K562 (cell line): ENCODE measurements at regions not wholly inside any gene's neighbourhood (a gene's known extent, or its start where the extent isn't known, plus 50 kb on each side); places are given as distances from the start of the nearest gene placed in this dataset.

Source experiments
- ATAC-seq: fragments of 200-7000 bp; cut with Tn5 transposase; 3 replicates; pipeline ENCODE4 v1.9.1; 2020; ENCODE audit warnings: moderate library complexity
- BruUV-seq: library from RNA; stranded (reverse); fragments of 400-500 nt; replicated peaks from 2 replicates; lab custom pipeline; 2021; lab: Mats Ljungman, UMichigan
- CTCF ChIA-PET: fragments of 300-600 bp; formaldehyde crosslinking; extraction: SDS; loops from one replicate; lab custom pipeline; 2021; ENCODE audit warnings: low intra/inter-chr PET ratio; lab: Yijun Ruan, JAX
- POLR2A ChIA-PET: fragments of 300-600, 350-650 bp; sonication (Branson Sonifier 250); formaldehyde crosslinking; extraction: SDS; loops from one replicate; lab custom pipeline; 2021; ENCODE audit warnings: antibody characterized with exemption, inconsistent platforms; lab: Yijun Ruan, JAX
- DNase-seq, 4 experiments: peaks; one replicate each; pipeline versions ENCODE4 v3.0.0 to v3.0.0-alpha.2; 2011 to 2018; ENCODE audit warnings: low spot score in 3 of 4, mixed read lengths in 3 of 4; ENCODE audit errors: extremely low read depth in 1 of 4
- FAIRE-seq: peaks from 2 replicates; lab custom pipeline; 2011; peaks lifted over from hg19 to GRCh38; lab: Jason Lieb, UNC
- H2AFZ ChIP-seq: 2 replicates; pipeline ENCODE4 v1.6.0; 2011; ENCODE audit warnings: low read depth, low read length, control low read depth, inconsistent platforms
- H3K27ac ChIP-seq: fragments of 200-600 bp; 3 replicates; pipeline ENCODE4 v1.8.0; 2011; ENCODE audit warnings: low read depth, mild to moderate bottlenecking, control low read depth, inconsistent platforms, low read length, moderate library complexity, mixed read lengths; ENCODE audit errors: extremely low read depth
- H3K27me3 ChIP-seq, 2 experiments: fragments of 300-600 bp in 1 of 2; 2 replicates in 1 of 2; 3 replicates in 1 of 2; pipeline versions ENCODE4 v1.6.0 to v1.8.0; 2011; ENCODE audit warnings: inconsistent platforms in 2 of 2, low read length in 2 of 2, mild to moderate bottlenecking in 1 of 2, mixed read lengths in 1 of 2, moderate library complexity in 1 of 2; ENCODE audit not compliant: control insufficient read depth in 2 of 2, insufficient read depth in 2 of 2
- H3K36me3 ChIP-seq: fragments of 300-600 bp; 3 replicates; pipeline ENCODE4 v1.8.0; 2011; ENCODE audit warnings: mild to moderate bottlenecking, low read length, inconsistent platforms; ENCODE audit not compliant: control insufficient read depth, insufficient read depth
- H3K4me1 ChIP-seq, 2 experiments: fragments of 200-600 bp in 1 of 2; replicated peaks in 1 of 2; 2 replicates in 1 of 2; 3 replicates in 1 of 2; pipeline versions ENCODE4 v1.5.1 to v1.8.0; 2011; ENCODE audit warnings: inconsistent platforms in 2 of 2, low read length in 2 of 2, mild to moderate bottlenecking in 1 of 2, mixed read lengths in 1 of 2, moderate library complexity in 1 of 2; ENCODE audit not compliant: control insufficient read depth in 2 of 2, insufficient read depth in 2 of 2
- H3K4me2 ChIP-seq: 2 replicates; pipeline ENCODE4 v1.6.1; 2011; ENCODE audit warnings: low read length, control low read depth, inconsistent platforms, mixed read lengths; ENCODE audit not compliant: insufficient read depth
- H3K4me3 ChIP-seq: fragments of 200-600 bp; sonication (generic), shearing (Covaris generic); 2 replicates; pipeline ENCODE4 v1.5.1; 2016; ENCODE audit warnings: control low read depth, inconsistent platforms
- H3K79me2 ChIP-seq: fragments of 200-600 bp; 3 replicates; pipeline ENCODE4 v1.8.0; 2011; ENCODE audit warnings: low read length, inconsistent platforms; ENCODE audit not compliant: control insufficient read depth, insufficient read depth
- H3K9ac ChIP-seq, 2 experiments: 2 replicates each; pipeline versions ENCODE4 v1.6.0 to v1.6.1; 2011; ENCODE audit warnings: low read depth in 2 of 2, low read length in 2 of 2, control low read depth in 1 of 2, inconsistent platforms in 1 of 2, mild to moderate bottlenecking in 1 of 2, mixed read lengths in 1 of 2; ENCODE audit not compliant: insufficient read depth in 1 of 2
- H3K9me1 ChIP-seq: one replicate; pipeline ENCODE4 v1.6.0; 2011; ENCODE audit warnings: inconsistent platforms, mild to moderate bottlenecking, low read length, moderate library complexity; ENCODE audit not compliant: control insufficient read depth, insufficient read depth
- H3K9me3 ChIP-seq: replicated peaks from 2 replicates; pipeline ENCODE4 v1.5.1; 2011; ENCODE audit warnings: low read depth, low read length, inconsistent platforms; ENCODE audit not compliant: control insufficient read depth, insufficient read depth
- H4K20me1 ChIP-seq: replicated peaks from 2 replicates; pipeline ENCODE4 v1.6.1; 2011; ENCODE audit warnings: low read length, inconsistent platforms, mixed read lengths; ENCODE audit not compliant: control insufficient read depth, insufficient read depth
- ASH1L ChIP-seq: fragments of 450-650 bp; IDR thresholded peaks from 2 replicates; pipeline ENCODE4 v1.6.1; 2018; ENCODE audit warnings: borderline replicate concordance, mild to moderate bottlenecking, low read depth; ENCODE audit not compliant: partially characterized antibody
- ATF6 ChIP-seq: sonication (generic); formaldehyde crosslinking; IDR thresholded peaks from 2 replicates; pipeline ENCODE4 v1.4.0; 2020; ENCODE audit warnings: mild to moderate bottlenecking, missing genetic modification reagents
- BRCA1 ChIP-seq, 2 experiments: fragments of 450-650 bp in 1 of 2; sonication (generic) in 1 of 2; formaldehyde crosslinking in 1 of 2; IDR thresholded peaks; 2 replicates each; pipeline versions ENCODE4 v1.5.0 to v1.6.1; 2017 to 2020; ENCODE audit warnings: mild to moderate bottlenecking in 1 of 2, missing genetic modification reagents in 1 of 2
- CBFA2T3 ChIP-seq: fragments of 450-650 bp; IDR thresholded peaks from 2 replicates; pipeline ENCODE4 v1.6.1; 2017
- CXXC5 ChIP-seq: fragments of 250-450 bp; sonication (Bioruptor Pico); IDR thresholded peaks from 2 replicates; pipeline ENCODE4 v1.8.0; 2022; ENCODE audit warnings: inconsistent platforms, mild to moderate bottlenecking, moderate library complexity
- DPF2 ChIP-seq: fragments of 450-650 bp; IDR thresholded peaks from 2 replicates; pipeline ENCODE4 v1.6.1; 2016
- E4F1 ChIP-seq: fragments of 250-450 bp; sonication (Bioruptor Pico); IDR thresholded peaks from 2 replicates; pipeline ENCODE4 v1.5.0; 2021; ENCODE audit warnings: mild to moderate bottlenecking, borderline replicate concordance
- EGR1 ChIP-seq: fragments of 450-650 bp; conservative IDR thresholded peaks from 2 replicates; pipeline ENCODE4 v1.6.1; 2017; ENCODE audit warnings: mild to moderate bottlenecking
- FOXP1 ChIP-seq: sonication (generic); formaldehyde crosslinking; IDR thresholded peaks from 2 replicates; pipeline ENCODE4 v1.8.0; 2022; ENCODE audit warnings: mild to moderate bottlenecking, missing genetic modification reagents
- KDM4B ChIP-seq, 2 experiments: fragments of 450-650 bp in 1 of 2; sonication (generic) in 1 of 2; IDR thresholded peaks; 2 replicates each; pipeline ENCODE4 v1.6.1; 2016 to 2017; ENCODE audit warnings: borderline replicate concordance in 2 of 2, antibody characterized with exemption in 1 of 2, low read depth in 1 of 2, mild to moderate bottlenecking in 1 of 2
- NRF1 ChIP-seq, 2 experiments: fragments of 450-650 bp; IDR thresholded peaks in 1 of 2; conservative IDR thresholded peaks in 1 of 2; 2 replicates each; pipeline ENCODE4 v1.6.1; 2014; ENCODE audit warnings: mild to moderate bottlenecking in 2 of 2
- TAL1 ChIP-seq: fragments of 450-650 bp; IDR thresholded peaks from 2 replicates; pipeline ENCODE4 v1.6.1; 2016; ENCODE audit warnings: mild to moderate bottlenecking
- YBX1 ChIP-seq: fragments of 450-650 bp; IDR thresholded peaks from 2 replicates; pipeline ENCODE4 v1.7.1; 2016; ENCODE audit warnings: mild to moderate bottlenecking
- ZNF197 ChIP-seq: fragments of 200-800 bp; sonication (Bioruptor generic); IDR thresholded peaks from 2 replicates; pipeline ENCODE4 v1.6.1; 2016; ENCODE audit warnings: low read depth, missing genetic modification characterization, missing compliant biosample characterization
- ZNF518B ChIP-seq: fragments of 250-450 bp; sonication (Bioruptor Pico); IDR thresholded peaks from 2 replicates; pipeline ENCODE4 v1.5.0; 2021; ENCODE audit warnings: mild to moderate bottlenecking, moderate library complexity
- ZNF551 ChIP-seq: fragments of 250-450 bp; sonication (Bioruptor Pico); IDR thresholded peaks from 2 replicates; pipeline ENCODE4 v1.5.0; 2021; ENCODE audit warnings: mild to moderate bottlenecking, moderate library complexity
- WGBS: fragments of 100-300 bp; shearing (Covaris generic); methylation state at CpG from one replicate; pipeline ENCODE4 v1.1.6; 2016; ENCODE audit warnings: low coverage, mixed read lengths; ENCODE audit not compliant: insufficient coverage; ENCODE audit errors: missing lambda C conversion rate; 5-methylcytosine and 5-hydroxymethylcytosine counted together
- in situ Hi-C: fragments of 300-500 bp; cut with MboI; formaldehyde crosslinking; loops from 4 replicates; pipeline ENCODE4 v1.15.0; 2018; ENCODE audit warnings: inconsistent platforms, mixed read lengths
- intact Hi-C: fragments of 100-400 bp; cut with micrococcal nuclease; formaldehyde crosslinking; loops from 2 replicates; pipeline ENCODE4 v1.14.2; 2022

GRCh38 chr18:30439174-30439573, 603.4 kb downstream of the DSC3 start:
- ATAC-seq (peak; percentile 84), FAIRE-seq (no peak), DNase-seq (peak; percentile 10 to 76 (median 28))
- BruUV-seq: no TSS peak
- H3K4me2 ChIP-seq: no peak overlapping the region
- no peak overlapping the region; the same call in 2 of the 3 replicates for H3K27ac ChIP-seq
- intact Hi-C loops: loop anchor here (5.0 kb wide), 2 partner anchors 52 to 238 kb away; no protein-coding TSS in a partner anchor
- H3K79me2 ChIP-seq: no peaks in the 10 kb centered on the region
- WGBS: 0% methylated on average over 2 of the region's 2 CpGs
- H3K9ac ChIP-seq: no peak overlapping the region
- in situ Hi-C loops: no loop called here
- ChIA-PET CTCF (no interaction called here), POLR2A (no interaction called here)
- H4K20me1 ChIP-seq: no peaks in the 10 kb centered on the region
- no peak overlapping the region for H3K4me3 ChIP-seq
- H3K36me3 ChIP-seq: no peaks in the 10 kb centered on the region
- no peaks in the 10 kb centered on the region for H3K27me3 ChIP-seq
- no peaks in the 10 kb centered on the region; a peak in 1 of 5 replicates for H3K4me1 ChIP-seq
- H2AFZ ChIP-seq: peak overlapping the region; percentile 66
- H3K9me1 ChIP-seq: no peaks in the 10 kb centered on the region
- H3K9me3 ChIP-seq: no peaks in the 10 kb centered on the region
- TF ChIP-seq YBX1 (no peak), ZNF551 (CRISPR knock-in tag) (no peak), ZNF518B (CRISPR knock-in tag) (no peak), NRF1 (conservative IDR thresholded peaks at IDR 0.05 in 1 of 2, IDR thresholded peaks at IDR 0.05 in 1 of 2) (peak; percentile 64 to 69), CXXC5 (CRISPR knock-in tag) (no peak), ZNF197 (CRISPR knock-in tag) (no peak), EGR1 (no peak), KDM4B (IDR thresholded peaks at IDR 0.05; ENCODE audit: borderline replicate concordance in 2 of 2, low read depth in 1 of 2) (no peak), TAL1 (peak; percentile 29; the same call in 1 of the 2 replicates), CBFA2T3 (peak; percentile 55), DPF2 (peak; percentile 56; the same call in 1 of the 2 replicates), FOXP1 (CRISPR knock-in tag) (no peak), ASH1L (no peak), BRCA1 (IDR thresholded peaks at IDR 0.05) (no peak), BRCA1 (CRISPR knock-in tag; IDR thresholded peaks at IDR 0.05) (no peak), E4F1 (no peak), ATF6 (CRISPR knock-in tag) (no peak)
